ENCODE measurements at regions not wholly inside any gene's neighbourhood (a gene's known extent, or its start where the extent isn't known, plus 50 kb on each side); places are given as distances from the start of the nearest gene placed in this dataset.
A peak's percentile ranks its signal among the peaks of the same experiment; 100 is the strongest.
"Not testable (repeated sequence)": the region's sequence is repeated elsewhere in the genome, so short reads cannot be mapped to it uniquely, and the experiment has no call there.

GRCh38 chr10:34957531-34957930 lies 132.6 kb downstream of the CUL2 start:
- DNase-seq, result no peak

GRCh38 chr10:34956756-34957155 lies 133.4 kb downstream of the CUL2 start:
- DNase-seq, result no peak

- no peak for DNase-seq
Observed at GRCh38 chr10:34955391-34955790, 134.8 kb downstream of the CUL2 start.

GRCh38 chr10:34954142-34954541 lies 136.0 kb downstream of the CUL2 start:
- DNase-seq, result peak; percentile 7

- DNase-seq, result not testable (repeated sequence)
Observed at GRCh38 chr10:34951263-34951887, 136.3 kb upstream of the PARD3 start.

- not testable (repeated sequence) for DNase-seq
Observed at GRCh38 chr10:34945951-34946522, 130.9 kb upstream of the PARD3 start.

GRCh38 chr10:34941471-34942357 lies 126.6 kb upstream of the PARD3 start:
- no peak for DNase-seq

- no peak for DNase-seq
Observed at GRCh38 chr10:34940436-34940835, 125.3 kb upstream of the PARD3 start.

- DNase-seq, result no peak
Observed at GRCh38 chr10:34938399-34938670, 123.2 kb upstream of the PARD3 start.

GRCh38 chr10:34937643-34938398 lies 122.7 kb upstream of the PARD3 start:
- DNase-seq, result not testable (repeated sequence)

- DNase-seq, result no peak
Observed at GRCh38 chr10:34936061-34936460, 121.0 kb upstream of the PARD3 start.

- DNase-seq, result no peak
Observed at GRCh38 chr10:34933676-34934075, 118.6 kb upstream of the PARD3 start.

GRCh38 chr10:34932235-34932634 lies 117.1 kb upstream of the PARD3 start:
- no peak for DNase-seq

- DNase-seq, result no peak
Observed at GRCh38 chr10:34931216-34931615, 116.1 kb upstream of the PARD3 start.

- no peak for DNase-seq
Observed at GRCh38 chr10:34922138-34922537, 107.0 kb upstream of the PARD3 start.

- DNase-seq, result no peak
Observed at GRCh38 chr10:34920578-34920977, 105.5 kb upstream of the PARD3 start.

- DNase-seq, result no peak
Observed at GRCh38 chr10:34918776-34919315, 103.8 kb upstream of the PARD3 start.

- no peak for DNase-seq
Observed at GRCh38 chr10:34918060-34918775, 103.1 kb upstream of the PARD3 start.

- DNase-seq, result no peak
Observed at GRCh38 chr10:34916314-34916713, 101.2 kb upstream of the PARD3 start.

GRCh38 chr10:34912771-34913170 lies 97.7 kb upstream of the PARD3 start:
- no peak for DNase-seq

- no peak for DNase-seq
Observed at GRCh38 chr10:34911661-34912205, 96.6 kb upstream of the PARD3 start.

- no peak for DNase-seq
Observed at GRCh38 chr10:34908481-34908880, 93.4 kb upstream of the PARD3 start.

All from NCI-H2107 (cell line).